Hematopoietic multipotent progenitor cell treated with erythropoietin and hydrocortisone succinate and interleukin-3 and kit ligand, for 4 days (in vitro differentiated cells): ENCODE measurements at regions not wholly inside any gene's neighbourhood (a gene's known extent, or its start where the extent isn't known, plus 50 kb on each side); places are given as distances from the start of the nearest gene placed in this dataset.
"Not testable (repeated sequence)": the region's sequence is repeated elsewhere in the genome, so short reads cannot be mapped to it uniquely, and the experiment has no call there.

Experiments
- DNase-seq: peaks from one replicate; pipeline ENCODE4 v3.0.0-alpha.2; 2015

DNA sequence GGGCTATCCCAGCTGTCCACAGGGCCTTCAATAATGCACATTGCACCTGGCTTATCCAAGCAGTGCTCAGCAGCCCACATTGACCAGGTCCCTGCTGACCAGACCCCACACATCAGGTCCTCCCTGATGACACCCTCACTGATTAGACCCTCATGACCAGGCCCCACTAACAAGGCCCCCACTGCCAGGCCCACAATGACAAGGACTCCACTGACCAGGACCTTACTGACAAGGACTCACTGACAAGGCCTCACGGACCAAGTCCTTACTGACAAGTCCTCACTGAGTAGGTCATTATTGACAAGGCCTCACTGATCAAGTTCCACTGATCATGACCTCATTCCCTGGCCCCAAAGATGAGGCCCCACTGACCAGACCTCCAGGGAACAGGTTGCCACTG lies 3837.8 kb upstream of the OR11H1 start:
- not testable (repeated sequence) for DNase-seq

DNA sequence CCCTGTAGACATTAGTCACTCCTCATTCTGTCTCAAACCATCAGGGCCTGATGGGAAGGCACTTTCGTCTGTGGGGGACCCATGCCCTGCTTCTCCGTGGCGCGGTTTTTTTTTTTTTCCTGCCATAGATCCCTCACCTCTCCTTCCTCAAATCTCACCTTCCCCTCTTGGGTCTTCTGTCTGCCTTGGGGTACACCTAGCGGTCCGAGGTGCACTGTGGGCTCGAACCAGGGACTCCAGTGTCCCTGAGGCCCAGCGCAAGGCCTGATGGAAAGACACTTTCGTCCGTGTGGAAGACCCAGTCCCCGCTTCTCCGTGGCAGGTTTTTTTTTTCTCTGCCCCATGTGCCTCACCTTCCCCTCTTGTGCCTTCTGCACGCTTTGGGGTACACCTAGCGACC lies 3824.4 kb upstream of the OR11H1 start:
- DNase-seq, result peak; percentile 0

DNA sequence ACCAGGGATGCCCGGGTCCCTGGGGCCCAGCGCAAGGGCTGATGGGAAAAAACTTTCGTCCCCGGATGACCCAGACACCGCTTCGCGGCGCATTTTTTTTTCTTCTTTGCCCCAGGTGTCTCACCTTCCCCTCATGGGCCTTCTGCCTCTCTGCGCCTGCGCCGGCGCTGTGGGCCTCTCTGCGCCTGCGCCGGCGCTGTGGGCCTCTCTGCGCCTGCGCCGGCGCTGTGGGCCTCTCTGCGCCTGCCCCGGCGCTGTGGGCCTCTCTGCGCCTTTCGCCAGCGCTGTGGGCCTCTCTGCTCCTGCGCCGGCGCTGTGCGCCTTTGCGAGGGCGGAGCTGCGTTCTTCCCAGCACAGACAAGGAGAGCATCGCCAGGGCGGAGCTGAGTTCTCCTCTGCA lies 3821.2 kb upstream of the OR11H1 start:
- not testable (repeated sequence) for DNase-seq
